K562 (cell line): ENCODE measurements at regions not wholly inside any gene's neighbourhood (a gene's known extent, or its start where the extent isn't known, plus 50 kb on each side); places are given as distances from the start of the nearest gene placed in this dataset.

Experiments
- ATAC-seq: fragments of 200-7000 bp; cut with Tn5 transposase; 3 replicates; pipeline ENCODE4 v1.9.1; 2020; ENCODE audit warnings: moderate library complexity
- BruUV-seq: library from RNA; stranded (reverse); fragments of 400-500 nt; replicated peaks from 2 replicates; lab custom pipeline; 2021; lab: Mats Ljungman, UMichigan
- CTCF ChIA-PET: fragments of 300-600 bp; formaldehyde crosslinking; extraction: SDS; loops from one replicate; lab custom pipeline; 2021; ENCODE audit warnings: low intra/inter-chr PET ratio; lab: Yijun Ruan, JAX
- POLR2A ChIA-PET: fragments of 300-600, 350-650 bp; sonication (Branson Sonifier 250); formaldehyde crosslinking; extraction: SDS; loops from one replicate; lab custom pipeline; 2021; ENCODE audit warnings: antibody characterized with exemption, inconsistent platforms; lab: Yijun Ruan, JAX
- DNase-seq, 4 experiments: peaks; one replicate each; pipeline versions ENCODE4 v3.0.0 to v3.0.0-alpha.2; 2011 to 2018; ENCODE audit warnings: low spot score in 3 of 4, mixed read lengths in 3 of 4; ENCODE audit errors: extremely low read depth in 1 of 4
- FAIRE-seq: peaks from 2 replicates; lab custom pipeline; 2011; peaks lifted over from hg19 to GRCh38; lab: Jason Lieb, UNC
- H2AFZ ChIP-seq: 2 replicates; pipeline ENCODE4 v1.6.0; 2011; ENCODE audit warnings: low read depth, low read length, control low read depth, inconsistent platforms
- H3K27ac ChIP-seq: fragments of 200-600 bp; 3 replicates; pipeline ENCODE4 v1.8.0; 2011; ENCODE audit warnings: low read depth, mild to moderate bottlenecking, control low read depth, inconsistent platforms, low read length, moderate library complexity, mixed read lengths; ENCODE audit errors: extremely low read depth
- H3K27me3 ChIP-seq, 2 experiments: fragments of 300-600 bp in 1 of 2; 2 replicates in 1 of 2; 3 replicates in 1 of 2; pipeline versions ENCODE4 v1.6.0 to v1.8.0; 2011; ENCODE audit warnings: inconsistent platforms in 2 of 2, low read length in 2 of 2, mild to moderate bottlenecking in 1 of 2, mixed read lengths in 1 of 2, moderate library complexity in 1 of 2; ENCODE audit not compliant: control insufficient read depth in 2 of 2, insufficient read depth in 2 of 2
- H3K36me3 ChIP-seq: fragments of 300-600 bp; 3 replicates; pipeline ENCODE4 v1.8.0; 2011; ENCODE audit warnings: mild to moderate bottlenecking, low read length, inconsistent platforms; ENCODE audit not compliant: control insufficient read depth, insufficient read depth
- H3K4me1 ChIP-seq, 2 experiments: fragments of 200-600 bp in 1 of 2; replicated peaks in 1 of 2; 2 replicates in 1 of 2; 3 replicates in 1 of 2; pipeline versions ENCODE4 v1.5.1 to v1.8.0; 2011; ENCODE audit warnings: inconsistent platforms in 2 of 2, low read length in 2 of 2, mild to moderate bottlenecking in 1 of 2, mixed read lengths in 1 of 2, moderate library complexity in 1 of 2; ENCODE audit not compliant: control insufficient read depth in 2 of 2, insufficient read depth in 2 of 2
- H3K4me2 ChIP-seq: 2 replicates; pipeline ENCODE4 v1.6.1; 2011; ENCODE audit warnings: low read length, control low read depth, inconsistent platforms, mixed read lengths; ENCODE audit not compliant: insufficient read depth
- H3K4me3 ChIP-seq: fragments of 200-600 bp; sonication (generic), shearing (Covaris generic); 2 replicates; pipeline ENCODE4 v1.5.1; 2016; ENCODE audit warnings: control low read depth, inconsistent platforms
- H3K79me2 ChIP-seq: fragments of 200-600 bp; 3 replicates; pipeline ENCODE4 v1.8.0; 2011; ENCODE audit warnings: low read length, inconsistent platforms; ENCODE audit not compliant: control insufficient read depth, insufficient read depth
- H3K9ac ChIP-seq, 2 experiments: 2 replicates each; pipeline versions ENCODE4 v1.6.0 to v1.6.1; 2011; ENCODE audit warnings: low read depth in 2 of 2, low read length in 2 of 2, control low read depth in 1 of 2, inconsistent platforms in 1 of 2, mild to moderate bottlenecking in 1 of 2, mixed read lengths in 1 of 2; ENCODE audit not compliant: insufficient read depth in 1 of 2
- H3K9me1 ChIP-seq: one replicate; pipeline ENCODE4 v1.6.0; 2011; ENCODE audit warnings: inconsistent platforms, mild to moderate bottlenecking, low read length, moderate library complexity; ENCODE audit not compliant: control insufficient read depth, insufficient read depth
- H3K9me3 ChIP-seq: replicated peaks from 2 replicates; pipeline ENCODE4 v1.5.1; 2011; ENCODE audit warnings: low read depth, low read length, inconsistent platforms; ENCODE audit not compliant: control insufficient read depth, insufficient read depth
- H4K20me1 ChIP-seq: replicated peaks from 2 replicates; pipeline ENCODE4 v1.6.1; 2011; ENCODE audit warnings: low read length, inconsistent platforms, mixed read lengths; ENCODE audit not compliant: control insufficient read depth, insufficient read depth
- CBX2 ChIP-seq: fragments of 200-600 bp; sonication (generic); IDR thresholded peaks from one replicate; pipeline ENCODE4 v1.6.1; 2012; ENCODE audit warnings: mild to moderate bottlenecking, low read length, inconsistent platforms; ENCODE audit not compliant: insufficient read depth, poor library complexity, severe bottlenecking
- ETV1 ChIP-seq: fragments of 450-650 bp; conservative IDR thresholded peaks from 2 replicates; pipeline ENCODE4 v1.6.1; 2016; ENCODE audit warnings: missing genetic modification characterization, control low read depth, low read depth, missing compliant biosample characterization
- KLF6 ChIP-seq: fragments of 250-450 bp; sonication (Bioruptor Pico); IDR thresholded peaks from 2 replicates; pipeline ENCODE4 v1.4.0; 2020; ENCODE audit warnings: mild to moderate bottlenecking, moderate library complexity, borderline replicate concordance
- NCOA4 ChIP-seq: fragments of 450-650 bp; IDR thresholded peaks from 2 replicates; pipeline ENCODE4 v1.6.1; 2018; ENCODE audit warnings: mild to moderate bottlenecking; ENCODE audit not compliant: partially characterized antibody
- PHB2 ChIP-seq: fragments of 450-650 bp; IDR thresholded peaks from 2 replicates; pipeline ENCODE4 v1.6.1; 2017; ENCODE audit warnings: low read depth
- RBM25 ChIP-seq: fragments of 200-400 bp; formaldehyde crosslinking; IDR thresholded peaks from 2 replicates; pipeline ENCODE4 v1.6.1; 2018; ENCODE audit warnings: low read length, low read depth, moderate library complexity; ENCODE audit not compliant: severe bottlenecking
- RBM34 ChIP-seq: fragments of 200-400 bp; formaldehyde crosslinking; IDR thresholded peaks from 2 replicates; pipeline ENCODE4 v1.6.1; 2018; ENCODE audit warnings: low read length, borderline replicate concordance; ENCODE audit not compliant: insufficient read depth
- RERE ChIP-seq: sonication (generic); formaldehyde crosslinking; IDR thresholded peaks from 2 replicates; pipeline ENCODE4 v1.8.0; 2023; ENCODE audit warnings: missing genetic modification reagents, mild to moderate bottlenecking, borderline replicate concordance
- TEAD2 ChIP-seq: fragments of 450-650 bp; IDR thresholded peaks from 2 replicates; pipeline ENCODE4 v1.6.1; 2016; ENCODE audit warnings: missing genetic modification characterization, control low read depth, missing compliant biosample characterization
- ZNF280B ChIP-seq: fragments of 250-450 bp; sonication (Bioruptor Pico); IDR thresholded peaks from 2 replicates; pipeline ENCODE4 v1.5.1; 2021; ENCODE audit warnings: mild to moderate bottlenecking
- ZNF347 ChIP-seq: fragments of 450-650 bp; formaldehyde crosslinking; IDR thresholded peaks from 2 replicates; pipeline ENCODE4 v1.4.0; 2020; ENCODE audit warnings: low read depth, mild to moderate bottlenecking, moderate library complexity
- ZNF398 ChIP-seq: fragments of 250-450 bp; sonication (Bioruptor Pico); IDR thresholded peaks from 2 replicates; pipeline ENCODE4 v1.8.0; 2021; ENCODE audit warnings: moderate library complexity, mild to moderate bottlenecking, inconsistent platforms
- WGBS: fragments of 100-300 bp; shearing (Covaris generic); methylation state at CpG from one replicate; pipeline ENCODE4 v1.1.6; 2016; ENCODE audit warnings: low coverage, mixed read lengths; ENCODE audit not compliant: insufficient coverage; ENCODE audit errors: missing lambda C conversion rate; 5-methylcytosine and 5-hydroxymethylcytosine counted together
- in situ Hi-C: fragments of 300-500 bp; cut with MboI; formaldehyde crosslinking; loops from 4 replicates; pipeline ENCODE4 v1.15.0; 2018; ENCODE audit warnings: inconsistent platforms, mixed read lengths
- intact Hi-C: fragments of 100-400 bp; cut with micrococcal nuclease; formaldehyde crosslinking; loops from 2 replicates; pipeline ENCODE4 v1.14.2; 2022

GRCh38 chr4:65968831-65969558 lies 298.7 kb upstream of the EPHA5 start:
- no peak overlapping the region for H3K4me2 ChIP-seq
- in situ Hi-C loops: no loop called here
- POLR2A ChIA-PET: no interaction called here
- CTCF ChIA-PET: no interaction called here
- no TSS peak for BruUV-seq
- H3K27ac ChIP-seq: no peak overlapping the region
- FAIRE-seq: no peak
- H3K4me3 ChIP-seq: no peak overlapping the region
- H3K9me1 ChIP-seq: no peaks in the 10 kb centered on the region
- no peak overlapping the region for H3K9ac ChIP-seq
- H2AFZ ChIP-seq: no peak overlapping the region
- no peaks in the 10 kb centered on the region for H3K27me3 ChIP-seq
- H3K9me3 ChIP-seq: no peaks in the 10 kb centered on the region; the same call in 1 of the 2 replicates
- intact Hi-C loops: no loop called here
- no peaks in the 10 kb centered on the region for H3K4me1 ChIP-seq
- H3K79me2 ChIP-seq: no peaks in the 10 kb centered on the region
- WGBS: 0% methylated on average over 5 of the region's 7 CpGs
- no peak for DNase-seq
- ATAC-seq: no peak
- no peaks in the 10 kb centered on the region for H4K20me1 ChIP-seq
- H3K36me3 ChIP-seq: no peaks in the 10 kb centered on the region
- TF ChIP-seq RBM34 (no peak), PHB2 (no peak), TEAD2 (tag) (no peak), ZNF280B (no peak), ZNF347 (no peak), CBX2 (no peak), ETV1 (tag) (no peak), RBM25 (no peak), ZNF398 (CRISPR knock-in tag) (no peak), RERE (CRISPR knock-in tag) (no peak), NCOA4 (no peak), KLF6 (CRISPR knock-in tag) (no peak)
